ENCODE measurements at regions not wholly inside any gene's neighbourhood (a gene's known extent, or its start where the extent isn't known, plus 50 kb on each side); places are given as distances from the start of the nearest gene placed in this dataset.

- no peak for TF ChIP-seq ATF7 (IDR thresholded peaks at IDR 0.05)
- no peak for TF ChIP-seq ATF7 (CRISPR knock-in tag; IDR thresholded peaks at IDR 0.05)
- TF ChIP-seq TRAFD1 (CRISPR knock-in tag; IDR thresholded peaks at IDR 0.05; ENCODE audit: borderline replicate concordance): no peak
- TF ChIP-seq CTCF (CRISPR knock-in tag; IDR thresholded peaks at IDR 0.05): no peak
- no peak for TF ChIP-seq ZNF329 (CRISPR knock-in tag; IDR thresholded peaks at IDR 0.05; ENCODE audit: low read depth)
- no peak for TF ChIP-seq NRL (CRISPR knock-in tag; IDR thresholded peaks at IDR 0.05; ENCODE audit: borderline replicate concordance)
- no peak for TF ChIP-seq FOXJ3 (CRISPR knock-in tag; IDR thresholded peaks at IDR 0.05; ENCODE audit: borderline replicate concordance)
- TF ChIP-seq MLLT10 (CRISPR knock-in tag; IDR thresholded peaks at IDR 0.05): no peak
- TF ChIP-seq AFF4 (CRISPR knock-in tag; IDR thresholded peaks at IDR 0.05): no peak
These were observed 472.3 kb upstream of the BRINP3 start for GRCh38 chr1:190949939-190950338.

Measured in HepG2 (cell line).